Heart left ventricle (tissue), 13 donors: ENCODE measurements at regions not wholly inside any gene's neighbourhood (a gene's known extent, or its start where the extent isn't known, plus 50 kb on each side); places are given as distances from the start of the nearest gene placed in this dataset.

ENCODE experiments used
- POLR2A ChIP-seq, 2 donors: fragments of 450-650 bp; IDR thresholded peaks; one replicate each; pipeline ENCODE4 v1.6.1; 2017; ENCODE audit warnings: antibody characterized with exemption in 2 of 2, mild to moderate bottlenecking in 2 of 2, moderate library complexity in 2 of 2
- TF ChIP-seq, protein P1 (sequence below), 12 donors: fragments of 200-600 bp; sonication (generic) in 4 of 12; IDR thresholded peaks; one replicate each; pipeline versions ENCODE4 v1.5.0 to v1.8.0; 2018 to 2022; ENCODE audit warnings: antibody characterized with exemption in 12 of 12, mild to moderate bottlenecking in 5 of 12
- donor health status: ischemic (EF 13 %, LVEDD 7.1; RV severe dilation, severe dysfunction).
- donor health status: DM: no; HTN: yes; CAD: no.
- donor health status: DM: no; HTN: no; CAD: no.
- donor health status: ischemic (EF 25% LVEDD 6.9; RV normal size, moderate dysfunction).
- donor health status: ischemic (EF 25% LVEDD 5.7; RV mildly dilated, moderate dysfunction).
- donor health status: ischemic (EF 35%, LVEDD 5.7; RV mildly dilated, moderate dysfunction).
- donor health status: nonischemic (EF 11% LVEDD 7.7; RV severe dilation, severe dysfunction).
- donor health status: DM: yes; HTN: yes; CAD: no.
- donor health status: PGD.
- donor health status: ischemic (EF 29% LVEDD 5.4; RV normal size, mild dysfunction).
- donor health status: nonischemic (EF 23%, LVEDD 6.1; RV moderate dilation, normal function).

DNA sequence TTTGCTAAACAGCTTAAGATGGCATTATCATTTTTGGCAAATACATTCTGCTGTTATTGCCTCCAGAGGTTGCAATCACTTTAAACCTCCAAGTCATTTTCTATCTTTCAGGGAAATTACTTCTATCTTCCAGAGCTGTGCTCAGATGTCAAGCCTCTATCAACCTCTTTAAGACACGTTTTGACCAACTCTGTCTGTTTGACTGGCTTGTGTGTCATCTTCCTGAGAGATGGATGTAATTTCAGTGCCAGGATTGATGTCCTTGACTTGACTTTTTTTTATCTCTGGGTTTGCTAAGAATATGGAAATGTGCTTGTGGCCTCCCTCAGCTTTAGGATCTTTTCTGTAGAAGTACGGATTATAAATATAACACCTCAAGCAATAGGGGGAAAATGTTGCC lies 263.4 kb downstream of the GLUD2 start:
- no peak for TF ChIP-seq POLR2A (IDR thresholded peaks at IDR 0.05)
- TF ChIP-seq, protein P1, sequence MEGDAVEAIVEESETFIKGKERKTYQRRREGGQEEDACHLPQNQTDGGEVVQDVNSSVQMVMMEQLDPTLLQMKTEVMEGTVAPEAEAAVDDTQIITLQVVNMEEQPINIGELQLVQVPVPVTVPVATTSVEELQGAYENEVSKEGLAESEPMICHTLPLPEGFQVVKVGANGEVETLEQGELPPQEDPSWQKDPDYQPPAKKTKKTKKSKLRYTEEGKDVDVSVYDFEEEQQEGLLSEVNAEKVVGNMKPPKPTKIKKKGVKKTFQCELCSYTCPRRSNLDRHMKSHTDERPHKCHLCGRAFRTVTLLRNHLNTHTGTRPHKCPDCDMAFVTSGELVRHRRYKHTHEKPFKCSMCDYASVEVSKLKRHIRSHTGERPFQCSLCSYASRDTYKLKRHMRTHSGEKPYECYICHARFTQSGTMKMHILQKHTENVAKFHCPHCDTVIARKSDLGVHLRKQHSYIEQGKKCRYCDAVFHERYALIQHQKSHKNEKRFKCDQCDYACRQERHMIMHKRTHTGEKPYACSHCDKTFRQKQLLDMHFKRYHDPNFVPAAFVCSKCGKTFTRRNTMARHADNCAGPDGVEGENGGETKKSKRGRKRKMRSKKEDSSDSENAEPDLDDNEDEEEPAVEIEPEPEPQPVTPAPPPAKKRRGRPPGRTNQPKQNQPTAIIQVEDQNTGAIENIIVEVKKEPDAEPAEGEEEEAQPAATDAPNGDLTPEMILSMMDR (IDR thresholded peaks at IDR 0.05) = no peak
